ENCODE measurements at regions not wholly inside any gene's neighbourhood (a gene's known extent, or its start where the extent isn't known, plus 50 kb on each side); places are given as distances from the start of the nearest gene placed in this dataset.

DNA sequence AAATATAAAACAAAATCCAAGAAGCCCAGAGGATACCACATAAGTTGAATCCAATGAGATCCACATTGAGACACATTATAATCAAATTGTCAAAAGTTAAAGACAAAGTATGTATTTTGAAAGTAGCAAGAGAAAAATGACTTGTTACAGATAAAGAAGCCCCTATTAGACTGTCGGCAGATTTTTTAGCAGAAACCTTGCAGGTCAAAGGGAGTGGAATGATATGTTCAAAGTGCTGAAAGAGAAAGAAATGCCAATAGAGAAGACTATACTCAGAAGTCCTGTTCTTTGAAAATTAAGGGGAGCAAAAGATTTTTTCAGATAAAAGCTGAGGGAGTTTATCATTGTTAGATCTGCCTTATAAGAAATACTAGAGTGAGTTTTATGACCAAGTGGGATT is 148.9 kb upstream of the EPHA5 start:
- TF ChIP-seq, protein P1, sequence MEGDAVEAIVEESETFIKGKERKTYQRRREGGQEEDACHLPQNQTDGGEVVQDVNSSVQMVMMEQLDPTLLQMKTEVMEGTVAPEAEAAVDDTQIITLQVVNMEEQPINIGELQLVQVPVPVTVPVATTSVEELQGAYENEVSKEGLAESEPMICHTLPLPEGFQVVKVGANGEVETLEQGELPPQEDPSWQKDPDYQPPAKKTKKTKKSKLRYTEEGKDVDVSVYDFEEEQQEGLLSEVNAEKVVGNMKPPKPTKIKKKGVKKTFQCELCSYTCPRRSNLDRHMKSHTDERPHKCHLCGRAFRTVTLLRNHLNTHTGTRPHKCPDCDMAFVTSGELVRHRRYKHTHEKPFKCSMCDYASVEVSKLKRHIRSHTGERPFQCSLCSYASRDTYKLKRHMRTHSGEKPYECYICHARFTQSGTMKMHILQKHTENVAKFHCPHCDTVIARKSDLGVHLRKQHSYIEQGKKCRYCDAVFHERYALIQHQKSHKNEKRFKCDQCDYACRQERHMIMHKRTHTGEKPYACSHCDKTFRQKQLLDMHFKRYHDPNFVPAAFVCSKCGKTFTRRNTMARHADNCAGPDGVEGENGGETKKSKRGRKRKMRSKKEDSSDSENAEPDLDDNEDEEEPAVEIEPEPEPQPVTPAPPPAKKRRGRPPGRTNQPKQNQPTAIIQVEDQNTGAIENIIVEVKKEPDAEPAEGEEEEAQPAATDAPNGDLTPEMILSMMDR (IDR thresholded peaks at IDR 0.05; ENCODE audit: insufficient read depth, low read depth, low read length), result no peak
- no peak for TF ChIP-seq EZH2 (IDR thresholded peaks at IDR 0.05; ENCODE audit: insufficient read depth, low read length)

Data from astrocyte (in vitro differentiated cells and primary cell).